CD14-positive monocyte (primary cell): ENCODE measurements at regions not wholly inside any gene's neighbourhood (a gene's known extent, or its start where the extent isn't known, plus 50 kb on each side); places are given as distances from the start of the nearest gene placed in this dataset.

Source experiments
- DNase-seq, 3 donors: peaks; one replicate each; pipeline ENCODE4 v3.0.0-alpha.2; 2011 to 2022
- H2AFZ ChIP-seq: 2 replicates; pipeline ENCODE4 v1.6.0; 2012; ENCODE audit warnings: mild to moderate bottlenecking, low read depth, low read length, inconsistent platforms; ENCODE audit not compliant: insufficient read depth, poor library complexity, severe bottlenecking
- H3K27ac ChIP-seq, 2 donors: 1 replicate in 1 of 2; 2 replicates in 1 of 2; pipeline ENCODE4 v1.5.1; 2012 to 2013; ENCODE audit warnings: low read length in 2 of 2, control low read depth in 1 of 2, inconsistent platforms in 1 of 2, low read depth in 1 of 2, mild to moderate bottlenecking in 1 of 2
- H3K27me3 ChIP-seq, 2 donors: one replicate each; pipeline versions ENCODE4 v1.6.0 to v1.6.1; 2011 to 2013; ENCODE audit warnings: low read length in 2 of 2; ENCODE audit not compliant: control insufficient read depth in 2 of 2, insufficient read depth in 2 of 2
- H3K36me3 ChIP-seq, 2 donors: replicated peaks in 1 of 2; 1 replicate in 1 of 2; 2 replicates in 1 of 2; pipeline versions ENCODE4 v1.5.1 to v1.6.1; 2012 to 2013; ENCODE audit warnings: low read length in 2 of 2, control low read depth in 1 of 2, inconsistent platforms in 1 of 2, mild to moderate bottlenecking in 1 of 2; ENCODE audit not compliant: insufficient read depth in 2 of 2, control insufficient read depth in 1 of 2
- H3K4me1 ChIP-seq, 2 donors: 1 replicate in 1 of 2; 2 replicates in 1 of 2; pipeline versions ENCODE4 v1.5.1 to v1.6.1; 2012 to 2013; ENCODE audit warnings: low read length in 2 of 2, control low read depth in 1 of 2, inconsistent platforms in 1 of 2, mild to moderate bottlenecking in 1 of 2, moderate library complexity in 1 of 2; ENCODE audit not compliant: insufficient read depth in 2 of 2, control insufficient read depth in 1 of 2
- H3K4me2 ChIP-seq: replicated peaks from 2 replicates; pipeline ENCODE3; 2012; ENCODE audit warnings: low read length, moderate library complexity, mild to moderate bottlenecking; ENCODE audit not compliant: poor library complexity, severe bottlenecking; ENCODE audit errors: extremely low read depth
- H3K4me3 ChIP-seq, 3 experiments: fragments of 200-600 bp in 1 of 3; sonication (generic) in 1 of 3; replicated peaks in 1 of 3; 1 replicate in 2 of 3; 2 replicates in 1 of 3; pipeline ENCODE4 v1.5.1; 2011 to 2013; ENCODE audit warnings: low read length in 3 of 3, mild to moderate bottlenecking in 3 of 3, control low read depth in 2 of 3, low read depth in 2 of 3, inconsistent platforms in 1 of 3, moderate library complexity in 1 of 3
- H3K79me2 ChIP-seq: 2 replicates; pipeline ENCODE4 v1.6.0; 2012; ENCODE audit warnings: mild to moderate bottlenecking, control low read depth, inconsistent platforms, low read length, moderate library complexity; ENCODE audit not compliant: insufficient read depth
- H3K9ac ChIP-seq: 2 replicates; pipeline ENCODE4 v1.6.0; 2017; ENCODE audit warnings: low read length, mild to moderate bottlenecking; ENCODE audit not compliant: insufficient read depth, poor library complexity, severe bottlenecking
- H3K9me3 ChIP-seq, 2 donors: replicated peaks in 1 of 2; 1 replicate in 1 of 2; 2 replicates in 1 of 2; pipeline versions ENCODE4 v1.5.1 to v1.6.1; 2012 to 2013; ENCODE audit warnings: low read length in 2 of 2, control low read depth in 1 of 2; ENCODE audit not compliant: control insufficient read depth in 1 of 2, insufficient read depth in 1 of 2
- H4K20me1 ChIP-seq: 2 replicates; pipeline ENCODE4 v1.6.0; 2012; ENCODE audit warnings: mild to moderate bottlenecking, low read length, control low read depth, moderate library complexity; ENCODE audit not compliant: insufficient read depth
- H3K27ac Mint-ChIP-seq, 7 donors: one replicate each; pipeline ENCODE4 v1.8.0; 2020; ENCODE audit warnings: mild to moderate bottlenecking in 7 of 7, mixed read lengths in 7 of 7, moderate library complexity in 6 of 7, inconsistent platforms in 2 of 7
- H3K27me3 Mint-ChIP-seq, 3 donors: one replicate each; pipeline ENCODE4 v1.8.0; 2021 to 2022; ENCODE audit warnings: low read depth in 3 of 3, mild to moderate bottlenecking in 3 of 3, mixed read lengths in 3 of 3, moderate library complexity in 3 of 3, inconsistent platforms in 1 of 3
- H3K36me3 Mint-ChIP-seq, 2 donors: one replicate each; pipeline ENCODE4 v1.8.0; 2020; ENCODE audit warnings: mixed read lengths in 2 of 2, inconsistent platforms in 1 of 2, mild to moderate bottlenecking in 1 of 2
- H3K4me1 Mint-ChIP-seq: one replicate; pipeline ENCODE4 v1.8.0; 2020; ENCODE audit warnings: mild to moderate bottlenecking, mixed read lengths
- H3K4me3 Mint-ChIP-seq, 2 donors: one replicate each; pipeline ENCODE4 v1.8.0; 2020; ENCODE audit warnings: mild to moderate bottlenecking in 2 of 2, mixed read lengths in 2 of 2, moderate library complexity in 1 of 2
- H3K9me3 Mint-ChIP-seq, 7 donors: one replicate each; pipeline ENCODE4 v1.8.0; 2020 to 2022; ENCODE audit warnings: mixed read lengths in 7 of 7, mild to moderate bottlenecking in 6 of 7, moderate library complexity in 6 of 7, inconsistent platforms in 2 of 7
- WGBS: methylation state at CpG from one replicate; pipeline ENCODE4 v1.1.5; 2013; ENCODE audit warnings: missing lambda C conversion rate; ENCODE audit not compliant: insufficient coverage; 5-methylcytosine and 5-hydroxymethylcytosine counted together
- intact Hi-C, 2 donors: fragments of 100-400 bp; cut with micrococcal nuclease; formaldehyde crosslinking; loops; one replicate each; pipeline versions ENCODE4 v1.15.0 to v1.15.1; 2023
- TF ChIP-seq, protein P1 (sequence below): fragments of 200-600 bp; IDR thresholded peaks from one replicate; pipeline ENCODE4 v1.8.0; 2022; ENCODE audit warnings: antibody characterized with exemption, mild to moderate bottlenecking

- Histone ChIP-seq H3K4me1 (no peaks in the 10 kb centered on the region), H2AFZ (no peak overlapping the region), H3K9me3 (peaks cover 8 to 16% of the 10 kb centered on the region in 2 donors), H3K4me3 (no peak overlapping the region), H3K27ac (no peak overlapping the region), H3K4me2 (no peak overlapping the region), H3K9ac (no peak overlapping the region), H3K36me3 (no peaks in the 10 kb centered on the region), H4K20me1 (no peaks in the 10 kb centered on the region), H3K27me3 (peaks cover 0 to 31% of the 10 kb centered on the region in 2 donors), H3K79me2 (no peaks in the 10 kb centered on the region)
- Mint-ChIP-seq H3K27me3 (peaks cover 26 to 37% (median 31%) of the 10 kb centered on the region in 3 donors), H3K27ac (no peak overlapping the region), H3K4me3 (no peak overlapping the region), H3K36me3 (peaks cover 0 to under 1% of the 10 kb centered on the region in 2 donors), H3K4me1 (no peaks in the 10 kb centered on the region), H3K9me3 (peaks cover 0 to 14% (median 3%) of the 10 kb centered on the region in 7 donors)
- intact Hi-C loops = no loop called here
- DNase-seq = no peak
- WGBS = 94% methylated on average over 19 of the region's 29 CpGs
- TF ChIP-seq, protein P1, sequence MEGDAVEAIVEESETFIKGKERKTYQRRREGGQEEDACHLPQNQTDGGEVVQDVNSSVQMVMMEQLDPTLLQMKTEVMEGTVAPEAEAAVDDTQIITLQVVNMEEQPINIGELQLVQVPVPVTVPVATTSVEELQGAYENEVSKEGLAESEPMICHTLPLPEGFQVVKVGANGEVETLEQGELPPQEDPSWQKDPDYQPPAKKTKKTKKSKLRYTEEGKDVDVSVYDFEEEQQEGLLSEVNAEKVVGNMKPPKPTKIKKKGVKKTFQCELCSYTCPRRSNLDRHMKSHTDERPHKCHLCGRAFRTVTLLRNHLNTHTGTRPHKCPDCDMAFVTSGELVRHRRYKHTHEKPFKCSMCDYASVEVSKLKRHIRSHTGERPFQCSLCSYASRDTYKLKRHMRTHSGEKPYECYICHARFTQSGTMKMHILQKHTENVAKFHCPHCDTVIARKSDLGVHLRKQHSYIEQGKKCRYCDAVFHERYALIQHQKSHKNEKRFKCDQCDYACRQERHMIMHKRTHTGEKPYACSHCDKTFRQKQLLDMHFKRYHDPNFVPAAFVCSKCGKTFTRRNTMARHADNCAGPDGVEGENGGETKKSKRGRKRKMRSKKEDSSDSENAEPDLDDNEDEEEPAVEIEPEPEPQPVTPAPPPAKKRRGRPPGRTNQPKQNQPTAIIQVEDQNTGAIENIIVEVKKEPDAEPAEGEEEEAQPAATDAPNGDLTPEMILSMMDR = no peak
Measured at GRCh38 chr14:105867961-105868599, 341.7 kb downstream of the TMEM121 start.

DNA sequence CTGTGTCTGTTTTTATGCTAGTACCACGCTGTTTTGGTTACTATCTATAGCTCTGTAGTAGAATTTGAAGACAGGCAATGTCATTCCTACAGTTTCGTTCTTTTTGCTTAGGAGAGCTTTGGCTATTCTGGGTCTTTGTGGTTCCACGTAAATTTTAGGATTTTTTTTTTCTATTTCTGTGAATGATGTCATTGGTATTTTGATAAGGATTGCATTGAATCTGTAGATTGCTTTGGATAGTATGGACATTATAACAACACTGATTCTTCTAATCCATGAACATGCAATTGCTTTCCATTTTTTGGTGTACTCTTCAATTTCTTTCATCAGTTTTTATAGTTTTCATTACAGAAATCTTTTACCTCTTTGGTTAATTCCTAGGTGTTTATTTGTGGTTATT is 345.2 kb downstream of the TMEM121 start:
- no peaks in the 10 kb centered on the region for H3K36me3 ChIP-seq
- peaks cover 0 to 12% of the 10 kb centered on the region in 2 donors for H3K9me3 ChIP-seq
- H3K27ac Mint-ChIP-seq = no peak overlapping the region
- TF ChIP-seq, protein P1 = no peak
- H3K27me3 ChIP-seq = no peaks in the 10 kb centered on the region
- 100% methylated on average over 1 of the region's 3 CpGs for WGBS
- DNase-seq = no peak
- H3K4me3 ChIP-seq = no peak overlapping the region
- no peaks in the 10 kb centered on the region for H4K20me1 ChIP-seq
- H3K9me3 Mint-ChIP-seq = peaks cover 0 to 5% (median 2%) of the 10 kb centered on the region in 7 donors
- H3K4me2 ChIP-seq = no peak overlapping the region
- H2AFZ ChIP-seq = no peak overlapping the region
- H3K27ac ChIP-seq = no peak overlapping the region
- no peaks in the 10 kb centered on the region for H3K79me2 ChIP-seq
- H3K27me3 Mint-ChIP-seq = peaks cover 2 to 3% (median 2%) of the 10 kb centered on the region in 3 donors
- no peak overlapping the region for H3K4me3 Mint-ChIP-seq
- H3K4me1 Mint-ChIP-seq = no peaks in the 10 kb centered on the region
- intact Hi-C loops = no loop called here
- no peaks in the 10 kb centered on the region for H3K4me1 ChIP-seq
- H3K36me3 Mint-ChIP-seq = no peaks in the 10 kb centered on the region
- no peak overlapping the region for H3K9ac ChIP-seq
